ENCODE measurements at regions not wholly inside any gene's neighbourhood (a gene's known extent, or its start where the extent isn't known, plus 50 kb on each side); places are given as distances from the start of the nearest gene placed in this dataset.
"Not testable (repeated sequence)": the region's sequence is repeated elsewhere in the genome, so short reads cannot be mapped to it uniquely, and the experiment has no call there.

- H3K9me3 Mint-ChIP-seq: peaks cover 11% of the 10 kb centered on the region
- not testable (repeated sequence) for H3K27ac ChIP-seq (ENCODE audit: low read depth); H3K9me2 ChIP-seq (ENCODE audit: insufficient read depth); H3K4me1 Mint-ChIP-seq; H3K79me2 ChIP-seq (replicated peaks; ENCODE audit: insufficient read depth); ATAC-seq; H3K4me1 ChIP-seq (ENCODE audit: insufficient read depth); H3K36me3 ChIP-seq (ENCODE audit: insufficient read depth); DNase-seq (ENCODE audit: low spot score); H3K4me3 Mint-ChIP-seq; H4K20me1 ChIP-seq (replicated peaks; ENCODE audit: insufficient read depth); H3K4me3 ChIP-seq; H3K4me2 ChIP-seq; H3K36me3 Mint-ChIP-seq (ENCODE audit: low read depth); H3F3A ChIP-seq (replicated peaks; ENCODE audit: low read depth); H3K27ac Mint-ChIP-seq; H2AFZ ChIP-seq; H3K27me3 ChIP-seq (ENCODE audit: insufficient read depth); H3K27me3 Mint-ChIP-seq (ENCODE audit: insufficient read depth, low read depth, poor library complexity)
These were observed 150.4 kb upstream of the ALDH1B1 start for GRCh38 chr9:38242151-38242550.

GRCh38 chr9:38240051-38240450 lies 152.5 kb upstream of the ALDH1B1 start:
- no peaks in the 10 kb centered on the region for H3K79me2 ChIP-seq (replicated peaks; ENCODE audit: insufficient read depth)
- no peak overlapping the region for H3K27ac ChIP-seq (ENCODE audit: low read depth)
- H3F3A ChIP-seq (replicated peaks; ENCODE audit: low read depth): no peaks in the 10 kb centered on the region
- Mint-ChIP-seq H3K4me3 (no peak overlapping the region), H3K27me3 (ENCODE audit: insufficient read depth, low read depth, poor library complexity) (no peaks in the 10 kb centered on the region), H3K27ac (no peak overlapping the region), H3K9me3 (peaks cover 11% of the 10 kb centered on the region), H3K4me1 (no peaks in the 10 kb centered on the region; the same call in 2 of the 3 replicates), H3K36me3 (ENCODE audit: low read depth) (peaks cover 6% of the 10 kb centered on the region)
- H3K9me2 ChIP-seq (ENCODE audit: insufficient read depth): no peaks in the 10 kb centered on the region
- TF ChIP-seq EZH2 (IDR thresholded peaks at IDR 0.05; ENCODE audit: low read depth, unreplicated experiment) (no peak), ETS1 (IDR thresholded peaks at IDR 0.05) (no peak), EZH2phosphoT487 (IDR thresholded peaks at IDR 0.05; ENCODE audit: unreplicated experiment) (no peak)
- H3K36me3 ChIP-seq (ENCODE audit: insufficient read depth): peaks cover 3% of the 10 kb centered on the region; the same call in 1 of the 2 replicates
- H4K20me1 ChIP-seq (replicated peaks; ENCODE audit: insufficient read depth): no peaks in the 10 kb centered on the region; the same call in 1 of the 2 replicates
- DNase-seq (ENCODE audit: low spot score) (no peak), ATAC-seq (no peak)
- H2AFZ ChIP-seq: no peak overlapping the region
- no peak overlapping the region for H3K4me3 ChIP-seq
- no peaks in the 10 kb centered on the region for H3K27me3 ChIP-seq (ENCODE audit: insufficient read depth)
- no peak overlapping the region for H3K4me2 ChIP-seq
- no peaks in the 10 kb centered on the region for H3K4me1 ChIP-seq (ENCODE audit: insufficient read depth)

GRCh38 chr9:38235244-38235643 lies 157.3 kb upstream of the ALDH1B1 start:
- ATAC-seq: no peak
- no peaks in the 10 kb centered on the region; the same call in 1 of the 2 replicates for H4K20me1 ChIP-seq (replicated peaks; ENCODE audit: insufficient read depth)
- H3K4me1 ChIP-seq (ENCODE audit: insufficient read depth): no peaks in the 10 kb centered on the region
- no peak overlapping the region for H2AFZ ChIP-seq
- no peak overlapping the region for H3K4me3 Mint-ChIP-seq
- H3K36me3 ChIP-seq (ENCODE audit: insufficient read depth): no peaks in the 10 kb centered on the region
- no peak for TF ChIP-seq JUNB (IDR thresholded peaks at IDR 0.05; ENCODE audit: unreplicated experiment)
- no peak for TF ChIP-seq STAT1 (IDR thresholded peaks at IDR 0.05; ENCODE audit: unreplicated experiment)
- no peak for TF ChIP-seq EZH2 (IDR thresholded peaks at IDR 0.05; ENCODE audit: low read depth, unreplicated experiment)
- no peak for TF ChIP-seq CREB1 (CRISPR knock-in tag; IDR thresholded peaks at IDR 0.05; ENCODE audit: low read depth)
- TF ChIP-seq POLR2AphosphoS5 (IDR thresholded peaks at IDR 0.05; ENCODE audit: low read depth): no peak
- TF ChIP-seq NANOG (IDR thresholded peaks at IDR 0.05; ENCODE audit: borderline replicate concordance): no peak
- no peak for TF ChIP-seq ETS1 (IDR thresholded peaks at IDR 0.05)
- no peak for TF ChIP-seq EZH2phosphoT487 (IDR thresholded peaks at IDR 0.05; ENCODE audit: unreplicated experiment)
- peaks cover 9% of the 10 kb centered on the region for H3K27me3 Mint-ChIP-seq (ENCODE audit: insufficient read depth, low read depth, poor library complexity)
- H3K4me3 ChIP-seq: no peak overlapping the region
- H3K4me1 Mint-ChIP-seq: no peaks in the 10 kb centered on the region
- H3K27ac ChIP-seq (ENCODE audit: low read depth): no peak overlapping the region
- H3K4me2 ChIP-seq: no peak overlapping the region
- no peaks in the 10 kb centered on the region for H3K9me2 ChIP-seq (ENCODE audit: insufficient read depth)
- no peak for DNase-seq (ENCODE audit: low spot score)
- peaks cover 4% of the 10 kb centered on the region; the same call in 2 of the 3 replicates for H3K9me3 Mint-ChIP-seq
- H3K27ac Mint-ChIP-seq: no peak overlapping the region
- no peaks in the 10 kb centered on the region for H3F3A ChIP-seq (replicated peaks; ENCODE audit: low read depth)
- no peaks in the 10 kb centered on the region for H3K79me2 ChIP-seq (replicated peaks; ENCODE audit: insufficient read depth)
- no peaks in the 10 kb centered on the region; the same call in 1 of the 3 replicates for H3K36me3 Mint-ChIP-seq (ENCODE audit: low read depth)
- peaks cover 7% of the 10 kb centered on the region; the same call in 1 of the 2 replicates for H3K27me3 ChIP-seq (ENCODE audit: insufficient read depth)

Measured in GM23338 (cell line).